IMR-90 (cell line): ENCODE measurements at regions not wholly inside any gene's neighbourhood (a gene's known extent, or its start where the extent isn't known, plus 50 kb on each side); places are given as distances from the start of the nearest gene placed in this dataset.

ENCODE experiments used
- ATAC-seq: fragments of 200-7000 bp; cut with Tn5 transposase; 2 replicates; pipeline ENCODE4 v1.9.1; 2020; ENCODE audit warnings: low read depth, mild to moderate bottlenecking, moderate library complexity
- BruUV-seq: library from RNA; stranded (reverse); fragments of 400-500 nt; replicated peaks from 2 replicates; lab custom pipeline; 2021; lab: Mats Ljungman, UMichigan
- CTCF ChIA-PET: fragments of 300-600 bp; formaldehyde crosslinking; extraction: SDS; loops from one replicate; lab custom pipeline; 2021; ENCODE audit warnings: antibody characterized with exemption; lab: Yijun Ruan, JAX
- POLR2A ChIA-PET: fragments of 300-600 bp; sonication (Branson Sonifier 250); formaldehyde crosslinking; loops from one replicate; lab custom pipeline; 2022; ENCODE audit warnings: antibody characterized with exemption; ENCODE audit not compliant: unreplicated experiment; lab: Charles Lee
- DNase-seq: peaks from one replicate; pipeline ENCODE4 v3.0.0; 2013
- H2AFZ ChIP-seq: replicated peaks from 2 replicates; pipeline ENCODE3; 2013; ENCODE audit warnings: low read length, mild to moderate bottlenecking; ENCODE audit not compliant: poor library complexity
- H2AK5ac ChIP-seq: 2 replicates; pipeline ENCODE4 v1.6.1; 2013; ENCODE audit warnings: low read depth, low read length, inconsistent platforms
- H2AK9ac ChIP-seq: replicated peaks from 2 replicates; pipeline ENCODE3; 2013; ENCODE audit warnings: mild to moderate bottlenecking, low read depth, low read length, moderate library complexity; ENCODE audit not compliant: poor library complexity
- H2BK120ac ChIP-seq: 2 replicates; pipeline ENCODE4 v1.6.1; 2013; ENCODE audit warnings: low read depth, low read length, inconsistent platforms
- H2BK15ac ChIP-seq: 3 replicates; pipeline ENCODE4 v1.6.1; 2013; ENCODE audit warnings: low read depth, low read length, inconsistent platforms
- H2BK20ac ChIP-seq: 2 replicates; pipeline ENCODE4 v1.6.1; 2013; ENCODE audit warnings: low read depth, mild to moderate bottlenecking, inconsistent platforms, low read length, moderate library complexity
- H2BK5ac ChIP-seq: 2 replicates; pipeline ENCODE4 v1.6.1; 2013; ENCODE audit warnings: mild to moderate bottlenecking, low read depth, low read length, inconsistent platforms; ENCODE audit not compliant: poor library complexity, severe bottlenecking
- H3K14ac ChIP-seq: replicated peaks from 2 replicates; pipeline ENCODE4 v1.6.1; 2013; ENCODE audit warnings: low read depth, low read length, inconsistent platforms
- H3K18ac ChIP-seq: 2 replicates; pipeline ENCODE4 v1.6.1; 2013; ENCODE audit warnings: low read depth, low read length, control low read depth
- H3K23ac ChIP-seq: 2 replicates; pipeline ENCODE4 v1.6.1; 2013; ENCODE audit warnings: low read depth, low read length, inconsistent platforms
- H3K27ac ChIP-seq: 2 replicates; pipeline ENCODE4 v1.5.1; 2013; ENCODE audit warnings: mild to moderate bottlenecking, control low read depth, low read length; ENCODE audit not compliant: insufficient read depth
- H3K27me3 ChIP-seq: 2 replicates; pipeline ENCODE4 v1.6.1; 2013; ENCODE audit warnings: low read length; ENCODE audit not compliant: control insufficient read depth, insufficient read depth
- H3K36me3 ChIP-seq: 2 replicates; pipeline ENCODE4 v1.6.1; 2013; ENCODE audit warnings: low read length, mixed read lengths; ENCODE audit not compliant: control insufficient read depth, insufficient read depth
- H3K4ac ChIP-seq: 2 replicates; pipeline ENCODE4 v1.6.1; 2013; ENCODE audit warnings: low read depth, low read length, inconsistent platforms
- H3K4me1 ChIP-seq: 2 replicates; pipeline ENCODE4 v1.6.1; 2013; ENCODE audit warnings: low read length, mixed read lengths; ENCODE audit not compliant: control insufficient read depth, insufficient read depth
- H3K4me2 ChIP-seq: 2 replicates; pipeline ENCODE4 v1.6.1; 2013; ENCODE audit warnings: low read depth, mild to moderate bottlenecking, control low read depth, low read length, moderate library complexity
- H3K4me3 ChIP-seq: 2 replicates; pipeline ENCODE4 v1.5.1; 2013; ENCODE audit warnings: low read depth, mild to moderate bottlenecking, control low read depth, low read length, moderate library complexity; ENCODE audit not compliant: insufficient read depth
- H3K56ac ChIP-seq: 2 replicates; pipeline ENCODE4 v1.6.1; 2013; ENCODE audit warnings: low read length, inconsistent platforms; ENCODE audit not compliant: insufficient read depth; ENCODE audit errors: extremely low read depth
- H3K79me1 ChIP-seq, 2 experiments: 2 replicates each; pipeline ENCODE4 v1.6.1; 2013; ENCODE audit warnings: low read length in 2 of 2, inconsistent platforms in 1 of 2, low read depth in 1 of 2
- H3K9ac ChIP-seq: 2 replicates; pipeline ENCODE4 v1.6.1; 2013; ENCODE audit warnings: low read depth, low read length, control low read depth
- H3K9me1 ChIP-seq: 2 replicates; pipeline ENCODE4 v1.6.1; 2013; ENCODE audit warnings: low read length, inconsistent platforms; ENCODE audit not compliant: insufficient read depth
- H3K9me3 ChIP-seq: 2 replicates; pipeline ENCODE4 v1.6.1; 2013; ENCODE audit warnings: low read length; ENCODE audit not compliant: control insufficient read depth, insufficient read depth
- H4K20me1 ChIP-seq: 2 replicates; pipeline ENCODE4 v1.6.1; 2013; ENCODE audit warnings: low read length, inconsistent platforms; ENCODE audit not compliant: insufficient read depth
- H4K5ac ChIP-seq: 2 replicates; pipeline ENCODE4 v1.6.1; 2013; ENCODE audit warnings: mild to moderate bottlenecking, low read depth, low read length, control low read depth
- H4K8ac ChIP-seq, 2 experiments: 2 replicates each; pipeline ENCODE4 v1.6.1; 2013; ENCODE audit warnings: low read depth in 2 of 2, low read length in 2 of 2, control low read depth in 1 of 2, inconsistent platforms in 1 of 2
- H4K91ac ChIP-seq: 2 replicates; pipeline ENCODE4 v1.6.1; 2013; ENCODE audit warnings: low read depth, low read length, inconsistent platforms; ENCODE audit not compliant: insufficient read depth
- BHLHE40 ChIP-seq: fragments of 150-350 bp; IDR thresholded peaks from 2 replicates; pipeline ENCODE4 v1.6.1; 2016; ENCODE audit warnings: mild to moderate bottlenecking, low read depth, low read length
- CEBPB ChIP-seq: IDR thresholded peaks from 2 replicates; pipeline ENCODE4 v1.6.1; 2012; ENCODE audit warnings: low read depth, low read length, improper control_type of control experiment
- CHD1 ChIP-seq: IDR thresholded peaks from 2 replicates; pipeline ENCODE4 v1.6.1; 2012; ENCODE audit warnings: low read depth, low read length, improper control_type of control experiment
- FOS ChIP-seq: fragments of 150-350 bp; IDR thresholded peaks from 2 replicates; pipeline ENCODE4 v1.6.1; 2016; ENCODE audit warnings: low read depth, low read length
- MAFK ChIP-seq: IDR thresholded peaks from 2 replicates; pipeline ENCODE4 v1.6.1; 2012; ENCODE audit warnings: low read depth, low read length, improper control_type of control experiment
- MAZ ChIP-seq: IDR thresholded peaks from 2 replicates; pipeline ENCODE4 v1.6.1; 2012; ENCODE audit warnings: low read depth, mild to moderate bottlenecking, low read length, improper control_type of control experiment, moderate library complexity, borderline replicate concordance
- NFE2L2 ChIP-seq: fragments of 150-350 bp; IDR thresholded peaks from 2 replicates; pipeline ENCODE4 v1.6.1; 2016; ENCODE audit warnings: low read depth, mild to moderate bottlenecking, low read length
- POLR2A ChIP-seq: IDR thresholded peaks from 2 replicates; pipeline ENCODE4 v1.6.1; 2012; ENCODE audit warnings: mild to moderate bottlenecking, low read depth, low read length
- RAD21 ChIP-seq: IDR thresholded peaks from 2 replicates; pipeline ENCODE4 v1.6.1; 2012; ENCODE audit warnings: low read length, improper control_type of control experiment
- RCOR1 ChIP-seq: IDR thresholded peaks from 2 replicates; pipeline ENCODE4 v1.6.1; 2012; ENCODE audit warnings: mild to moderate bottlenecking, low read length, improper control_type of control experiment; ENCODE audit not compliant: insufficient replicate concordance
- RFX5 ChIP-seq: IDR thresholded peaks from 2 replicates; pipeline ENCODE4 v1.8.0; 2012; ENCODE audit warnings: low read depth, mild to moderate bottlenecking, low read length, moderate library complexity
- SMC3 ChIP-seq: fragments of 150-350 bp; IDR thresholded peaks from 2 replicates; pipeline ENCODE4 v1.6.1; 2016; ENCODE audit warnings: low read depth, mild to moderate bottlenecking, antibody characterized with exemption, low read length, moderate library complexity
- WGBS, 2 experiments: methylation state at CpG; one replicate each; pipeline versions ENCODE4 v1.1.5 to v1.1.7; 2013; ENCODE audit warnings: missing lambda C conversion rate in 2 of 2; ENCODE audit not compliant: insufficient read length in 1 of 2; ENCODE audit errors: extremely low coverage in 2 of 2; 5-methylcytosine and 5-hydroxymethylcytosine counted together
- dilution Hi-C: fragments of 300-500 bp; cut with HindIII; formaldehyde crosslinking; loops from one replicate; pipeline ENCODE4 v1.14.3; 2018; ENCODE audit warnings: low sequenced_read_pairs; ENCODE audit not compliant: unreplicated experiment
- in situ Hi-C: fragments of 300-500 bp; cut with MboI; formaldehyde crosslinking; loops from 3 replicates; pipeline ENCODE4 v1.14.3; 2019; ENCODE audit warnings: low sequenced_read_pairs, inconsistent platforms, mixed read lengths
- intact Hi-C: fragments of 100-400 bp; cut with micrococcal nuclease; formaldehyde crosslinking; loops from 2 replicates; pipeline ENCODE4 v1.10.0; 2022
- TF ChIP-seq, protein P1 (sequence below): conservative IDR thresholded peaks from 2 replicates; pipeline ENCODE4 v1.5.1; 2012; ENCODE audit warnings: mild to moderate bottlenecking, low read depth, low read length, improper control_type of control experiment
- TF ChIP-seq, protein P2 (sequence below): fragments of 150-350 bp; IDR thresholded peaks from 2 replicates; pipeline ENCODE4 v1.6.1; 2017; ENCODE audit warnings: mild to moderate bottlenecking, antibody characterized with exemption, low read length, low read depth
- TF ChIP-seq, protein P3 (sequence below): fragments of 150-350 bp; IDR thresholded peaks from 2 replicates; pipeline ENCODE4 v1.6.1; 2016; ENCODE audit warnings: low read depth, mild to moderate bottlenecking, low read length, moderate library complexity, borderline replicate concordance

DNA sequence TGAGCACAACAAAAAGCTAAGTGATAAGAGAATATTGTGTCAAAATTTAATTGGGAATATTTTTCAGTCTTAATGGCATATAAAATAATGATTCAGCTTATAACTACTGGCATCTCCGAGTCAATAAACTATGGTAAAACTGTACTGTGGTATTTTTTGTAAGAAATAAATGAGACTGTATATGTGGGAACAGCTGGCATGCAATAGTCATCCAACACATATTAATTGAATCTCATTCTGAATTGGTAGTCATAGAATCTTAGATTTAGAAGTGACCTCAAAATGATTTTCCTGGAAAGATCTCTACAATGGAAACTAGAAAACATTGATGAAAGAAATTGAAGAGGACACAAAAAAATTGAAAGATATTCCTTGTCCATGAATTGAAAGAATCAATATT lies 133.4 kb upstream of the SLC7A14 start:
- Histone ChIP-seq H3K23ac (no peak overlapping the region), H3K56ac (no peak overlapping the region), H2BK20ac (no peak overlapping the region), H3K27me3 (no peaks in the 10 kb centered on the region), H3K9me3 (no peaks in the 10 kb centered on the region), H2BK15ac (no peak overlapping the region), H3K9ac (no peak overlapping the region), H3K27ac (no peak overlapping the region), H2AFZ (no peak overlapping the region), H3K9me1 (peaks cover 4% of the 10 kb centered on the region; the same call in 1 of the 2 replicates), H4K8ac (no peak overlapping the region), H3K4me3 (no peak overlapping the region), H3K18ac (no peak overlapping the region), H4K20me1 (no peaks in the 10 kb centered on the region), H3K4me2 (no peak overlapping the region), H2BK120ac (no peak overlapping the region), H2AK9ac (no peak overlapping the region), H4K91ac (no peak overlapping the region), H4K5ac (no peak overlapping the region), H2BK5ac (no peak overlapping the region), H3K4ac (no peak overlapping the region), H3K79me1 (no peaks in the 10 kb centered on the region), H3K14ac (no peak overlapping the region), H3K36me3 (no peaks in the 10 kb centered on the region), H3K4me1 (peaks cover 6% of the 10 kb centered on the region; the same call in 1 of the 2 replicates), H2AK5ac (no peak overlapping the region)
- TF ChIP-seq CHD1 (no peak), FOS (no peak), MAZ (no peak), RFX5 (no peak), CEBPB (no peak), RCOR1 (no peak), SMC3 (no peak), RAD21 (no peak), NFE2L2 (no peak), MAFK (no peak), POLR2A (no peak), BHLHE40 (no peak)
- TF ChIP-seq, protein P1, sequence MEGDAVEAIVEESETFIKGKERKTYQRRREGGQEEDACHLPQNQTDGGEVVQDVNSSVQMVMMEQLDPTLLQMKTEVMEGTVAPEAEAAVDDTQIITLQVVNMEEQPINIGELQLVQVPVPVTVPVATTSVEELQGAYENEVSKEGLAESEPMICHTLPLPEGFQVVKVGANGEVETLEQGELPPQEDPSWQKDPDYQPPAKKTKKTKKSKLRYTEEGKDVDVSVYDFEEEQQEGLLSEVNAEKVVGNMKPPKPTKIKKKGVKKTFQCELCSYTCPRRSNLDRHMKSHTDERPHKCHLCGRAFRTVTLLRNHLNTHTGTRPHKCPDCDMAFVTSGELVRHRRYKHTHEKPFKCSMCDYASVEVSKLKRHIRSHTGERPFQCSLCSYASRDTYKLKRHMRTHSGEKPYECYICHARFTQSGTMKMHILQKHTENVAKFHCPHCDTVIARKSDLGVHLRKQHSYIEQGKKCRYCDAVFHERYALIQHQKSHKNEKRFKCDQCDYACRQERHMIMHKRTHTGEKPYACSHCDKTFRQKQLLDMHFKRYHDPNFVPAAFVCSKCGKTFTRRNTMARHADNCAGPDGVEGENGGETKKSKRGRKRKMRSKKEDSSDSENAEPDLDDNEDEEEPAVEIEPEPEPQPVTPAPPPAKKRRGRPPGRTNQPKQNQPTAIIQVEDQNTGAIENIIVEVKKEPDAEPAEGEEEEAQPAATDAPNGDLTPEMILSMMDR, result no peak
- TF ChIP-seq, protein P2, sequence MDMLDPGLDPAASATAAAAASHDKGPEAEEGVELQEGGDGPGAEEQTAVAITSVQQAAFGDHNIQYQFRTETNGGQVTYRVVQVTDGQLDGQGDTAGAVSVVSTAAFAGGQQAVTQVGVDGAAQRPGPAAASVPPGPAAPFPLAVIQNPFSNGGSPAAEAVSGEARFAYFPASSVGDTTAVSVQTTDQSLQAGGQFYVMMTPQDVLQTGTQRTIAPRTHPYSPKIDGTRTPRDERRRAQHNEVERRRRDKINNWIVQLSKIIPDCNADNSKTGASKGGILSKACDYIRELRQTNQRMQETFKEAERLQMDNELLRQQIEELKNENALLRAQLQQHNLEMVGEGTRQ, result no peak
- TF ChIP-seq, protein P3, sequence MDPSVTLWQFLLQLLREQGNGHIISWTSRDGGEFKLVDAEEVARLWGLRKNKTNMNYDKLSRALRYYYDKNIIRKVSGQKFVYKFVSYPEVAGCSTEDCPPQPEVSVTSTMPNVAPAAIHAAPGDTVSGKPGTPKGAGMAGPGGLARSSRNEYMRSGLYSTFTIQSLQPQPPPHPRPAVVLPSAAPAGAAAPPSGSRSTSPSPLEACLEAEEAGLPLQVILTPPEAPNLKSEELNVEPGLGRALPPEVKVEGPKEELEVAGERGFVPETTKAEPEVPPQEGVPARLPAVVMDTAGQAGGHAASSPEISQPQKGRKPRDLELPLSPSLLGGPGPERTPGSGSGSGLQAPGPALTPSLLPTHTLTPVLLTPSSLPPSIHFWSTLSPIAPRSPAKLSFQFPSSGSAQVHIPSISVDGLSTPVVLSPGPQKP, result no peak
- no TSS peak for BruUV-seq
- dilution Hi-C loops (no loop called here), intact Hi-C loops (no loop called here), in situ Hi-C loops (loop anchor here (10.0 kb wide), 1 partner anchor 86 kb away; no protein-coding TSS in a partner anchor)
- POLR2A ChIA-PET, result no interaction called here
- DNase-seq (no peak), ATAC-seq (no peak)
- CTCF ChIA-PET, result no interaction called here
- no CpG with 5 or more reads among the region's 1 CpG for WGBS, 2 experiments
